HG03439 (cell line): ENCODE measurements at regions not wholly inside any gene's neighbourhood (a gene's known extent, or its start where the extent isn't known, plus 50 kb on each side); places are given as distances from the start of the nearest gene placed in this dataset.
"Not testable (repeated sequence)": the region's sequence is repeated elsewhere in the genome, so short reads cannot be mapped to it uniquely, and the experiment has no call there.

ENCODE experiments used
- ATAC-seq: cut with Tn5 transposase; IDR thresholded peaks from one replicate; pipeline ENCODE4 v1.9.1; 2021; ENCODE audit warnings: mild to moderate bottlenecking, moderate library complexity; ENCODE audit not compliant: unreplicated experiment

DNA sequence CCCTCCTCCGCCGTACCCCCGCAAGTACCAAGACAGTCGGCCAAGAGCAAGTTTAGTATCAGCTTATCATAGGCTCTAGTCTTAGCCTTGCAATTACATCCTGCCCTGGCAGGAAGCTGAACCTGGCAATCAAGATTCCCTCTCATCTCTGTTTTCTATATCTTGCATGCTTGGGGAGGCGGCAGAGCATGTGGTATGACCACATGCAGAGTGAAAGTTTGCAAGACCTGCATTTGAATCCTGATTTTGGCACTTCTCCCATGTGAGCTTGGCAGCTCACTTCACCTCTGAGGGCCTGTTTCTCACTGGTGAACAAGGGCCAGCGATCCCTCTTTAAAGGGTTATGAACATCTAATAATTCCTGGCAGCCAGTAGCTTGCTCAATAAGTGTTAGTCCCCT, 106.1 kb upstream of the FRMD4B start:
- ATAC-seq, result no peak

DNA sequence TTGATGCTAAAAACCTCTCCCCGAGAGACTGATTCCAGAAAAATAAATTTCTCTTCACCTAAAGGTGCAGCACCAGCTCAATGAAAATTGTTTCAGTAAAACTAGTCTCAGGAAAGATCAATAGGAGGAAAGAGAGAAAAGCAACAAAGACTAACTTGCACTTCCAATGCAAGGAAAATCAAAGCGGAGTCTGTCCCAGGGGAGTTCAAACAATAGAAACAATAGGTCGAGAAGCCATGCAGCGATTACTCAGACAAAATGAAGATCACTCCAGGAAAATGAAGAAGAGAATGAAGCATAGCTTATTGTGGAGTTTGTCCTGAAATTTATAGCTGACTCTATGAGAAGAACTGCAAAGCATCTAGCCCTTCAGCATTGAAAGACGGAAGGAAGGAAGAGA, 105.1 kb upstream of the FRMD4B start:
- ATAC-seq, result no peak

DNA sequence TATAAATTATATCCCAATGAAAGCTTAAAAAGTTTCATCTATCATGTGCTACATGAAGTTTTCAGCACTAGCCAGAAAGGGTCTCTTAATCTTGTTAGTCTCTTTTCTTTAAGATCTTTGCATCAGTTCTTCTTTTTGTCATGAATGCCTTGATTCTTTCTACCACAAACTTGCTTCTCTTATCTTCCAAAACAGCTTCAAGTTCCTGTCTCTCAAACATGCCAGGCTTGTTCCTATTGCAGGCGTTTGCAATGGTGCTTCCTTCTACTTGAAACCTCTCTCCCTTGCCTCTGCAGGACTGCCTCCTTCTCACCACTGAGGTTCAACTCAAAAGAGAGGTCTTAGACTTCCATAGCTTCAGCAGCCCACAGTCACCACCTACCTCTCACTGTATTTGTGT, 104.3 kb upstream of the FRMD4B start:
- no peak for ATAC-seq

DNA sequence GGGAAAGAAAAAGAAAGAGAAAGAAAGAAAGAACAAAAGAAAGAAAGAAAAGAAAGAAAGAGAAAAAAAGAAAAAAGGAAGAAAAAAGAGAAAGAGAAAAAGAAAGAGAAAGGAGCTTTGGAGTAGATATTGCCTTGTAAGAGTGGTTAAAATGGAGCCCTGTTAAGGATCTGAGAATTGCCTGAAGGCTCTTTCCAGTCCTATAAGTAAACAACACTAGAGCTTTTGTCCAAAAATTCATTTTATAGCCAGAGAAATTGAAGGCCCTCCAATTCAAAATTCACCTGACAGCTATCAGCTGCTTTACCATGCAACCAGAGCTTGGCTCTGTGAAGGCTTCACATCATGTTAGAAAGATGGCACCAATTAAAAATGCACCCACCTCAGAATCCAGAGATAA, 102.1 kb upstream of the FRMD4B start:
- no peak for ATAC-seq

DNA sequence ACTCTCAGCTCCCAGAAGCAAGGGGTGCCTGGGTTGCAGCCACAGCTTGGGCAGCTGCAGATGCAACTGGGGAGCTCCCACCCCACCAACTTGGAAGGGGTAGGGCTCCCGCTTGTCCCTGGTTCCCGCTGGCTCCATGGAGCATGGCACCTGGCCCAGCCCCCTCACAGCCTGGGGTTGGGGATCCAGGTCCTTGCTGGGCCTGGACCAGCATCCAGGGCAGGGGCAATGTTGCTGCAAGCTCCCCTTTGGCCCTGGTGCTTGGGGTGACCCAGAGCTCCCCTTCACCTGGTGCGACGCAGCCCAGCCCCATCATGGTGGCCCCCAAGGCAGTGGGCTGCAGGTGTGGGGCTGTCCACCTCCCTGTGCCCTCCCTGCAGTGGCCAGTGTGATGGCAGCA, 99.6 kb upstream of the FRMD4B start:
- no peak for ATAC-seq

DNA sequence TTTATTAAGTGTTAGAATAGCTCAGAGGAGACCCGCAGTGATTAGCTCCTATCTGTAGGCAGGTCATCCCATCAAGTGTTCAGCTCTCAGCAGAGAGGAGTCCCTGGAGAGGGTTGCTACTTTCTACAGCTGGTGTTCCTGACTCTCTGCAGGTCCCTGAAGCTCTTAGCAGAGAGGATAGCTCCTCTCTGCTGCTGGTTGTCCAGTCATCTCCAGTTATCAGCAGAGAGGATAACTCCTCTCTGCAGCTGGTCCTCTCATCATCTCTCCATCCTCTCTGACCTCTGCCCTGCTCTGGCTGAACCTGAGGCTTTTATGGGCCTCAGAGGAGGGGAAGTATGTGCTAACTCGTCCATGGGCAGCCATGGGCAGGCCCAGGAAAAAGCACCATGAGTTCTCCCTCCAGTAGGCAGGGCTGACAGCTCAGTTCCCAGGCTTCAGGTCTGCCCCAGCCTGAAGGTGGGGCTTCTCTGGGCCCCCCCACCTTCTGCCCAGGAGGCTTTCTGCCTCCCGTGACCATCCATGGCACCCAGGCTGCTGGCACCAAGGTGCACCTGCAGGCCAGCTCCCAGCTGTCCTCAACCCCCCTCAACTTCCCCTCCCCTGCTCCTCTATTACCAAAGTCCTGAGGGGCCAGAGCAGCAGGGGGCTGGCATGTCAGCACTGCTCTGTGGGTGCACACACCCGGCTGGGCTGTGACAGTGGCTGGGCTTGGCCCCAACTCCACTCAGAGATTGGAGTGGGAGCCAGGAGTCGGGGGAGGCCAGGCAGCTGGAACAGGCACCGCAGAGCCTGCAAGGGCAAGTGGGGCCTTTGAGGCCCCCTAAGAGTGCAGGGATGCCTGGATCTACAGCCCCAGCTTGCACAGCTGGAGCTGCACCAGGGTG, 98.9 kb upstream of the FRMD4B start:
- ATAC-seq, result no peak

DNA sequence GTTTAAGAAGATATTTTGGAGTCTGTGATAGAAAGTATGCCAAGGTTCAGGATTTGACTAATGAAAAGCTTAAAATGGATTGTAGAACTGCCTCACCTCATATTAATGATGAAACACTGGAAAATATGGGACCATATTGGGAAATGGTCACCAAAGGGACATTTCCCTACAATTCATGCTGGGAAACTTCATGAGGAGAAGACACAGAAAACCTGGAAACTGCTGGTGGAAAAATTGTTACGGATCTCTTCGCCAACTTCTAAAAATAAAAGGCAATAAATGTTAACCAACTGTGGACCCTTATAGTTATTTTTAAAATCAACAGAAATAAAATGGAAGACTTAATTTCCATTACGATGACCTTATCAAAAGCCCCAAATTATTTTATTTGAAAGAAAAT, 97.6 kb upstream of the FRMD4B start:
- no peak for ATAC-seq

DNA sequence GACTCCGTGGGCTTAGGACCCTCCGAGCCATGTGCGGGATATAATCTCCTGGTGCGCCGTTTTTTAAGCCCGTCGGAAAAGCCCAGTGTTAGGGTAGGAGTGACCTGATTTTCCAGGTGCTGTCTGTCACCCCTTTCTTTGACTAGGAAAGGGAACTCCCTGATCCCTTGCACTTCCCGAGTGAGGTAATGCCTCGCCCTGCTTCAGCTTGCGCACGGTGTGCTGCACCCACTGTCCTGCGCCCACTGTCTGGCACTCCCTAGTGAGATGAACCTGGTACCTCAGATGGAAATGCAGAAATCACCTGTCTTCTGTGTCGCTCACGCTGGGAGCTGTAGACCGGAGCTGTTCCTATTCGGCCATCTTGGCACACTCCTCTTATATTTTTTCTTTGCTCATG, 95.1 kb upstream of the FRMD4B start:
- not testable (repeated sequence) for ATAC-seq

DNA sequence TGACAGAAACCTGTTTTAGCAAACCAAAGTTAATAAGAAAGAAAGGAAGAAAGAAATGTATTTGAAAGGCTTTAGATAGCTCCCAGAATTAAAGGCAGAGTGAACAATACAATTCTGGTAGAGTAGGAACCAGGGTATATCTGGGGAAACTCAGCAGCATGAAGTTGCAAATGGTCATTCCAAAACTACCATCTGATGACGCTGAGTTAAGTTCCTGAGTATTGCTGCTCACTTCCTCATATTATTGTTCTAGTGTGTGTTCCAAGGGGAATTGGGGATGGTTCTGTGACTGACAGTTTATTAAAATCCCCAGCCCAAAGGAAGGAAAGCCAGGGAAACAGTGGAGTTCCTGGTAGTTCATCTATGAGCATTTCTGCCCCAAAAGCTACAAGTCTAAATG, 88.3 kb upstream of the FRMD4B start:
- ATAC-seq, result no peak

DNA sequence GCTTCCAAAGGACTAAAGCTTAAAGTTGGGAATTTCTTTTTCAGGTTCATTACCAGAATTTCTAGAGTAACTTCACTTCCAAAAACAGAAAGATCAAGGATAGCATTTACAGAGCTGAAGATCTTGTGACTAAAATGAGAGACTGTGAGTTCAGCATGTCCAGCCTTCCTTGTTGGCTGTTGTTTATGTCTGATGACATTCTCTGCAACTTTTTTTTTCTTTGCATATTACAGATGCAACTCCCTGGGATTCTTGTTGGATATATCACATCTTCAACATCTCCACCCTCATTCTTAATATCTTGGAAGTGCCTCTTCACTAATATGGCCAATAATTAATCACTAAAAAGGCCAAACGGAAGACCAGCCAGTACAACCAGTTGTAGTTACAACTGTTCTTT, 86.2 kb upstream of the FRMD4B start:
- ATAC-seq, result no peak

DNA sequence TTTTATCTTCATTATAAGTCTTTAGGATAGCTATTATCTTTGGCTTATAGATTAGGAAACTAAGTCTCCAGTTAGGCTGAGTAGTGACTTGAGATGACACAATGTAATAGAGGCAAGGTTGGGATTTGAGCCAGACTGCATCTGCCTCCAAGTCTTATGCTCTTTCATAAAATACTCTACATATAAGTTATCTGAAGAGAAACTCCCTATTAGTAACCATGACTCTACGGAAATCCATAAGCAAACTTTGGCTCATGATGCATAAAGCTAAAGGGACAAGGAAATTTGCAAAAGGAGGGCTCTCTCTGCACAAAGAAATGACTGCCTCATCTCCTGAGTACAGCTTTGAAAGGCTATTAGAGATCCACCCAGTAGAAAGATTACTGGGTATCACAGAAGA, 77.6 kb upstream of the FRMD4B start:
- ATAC-seq, result no peak

DNA sequence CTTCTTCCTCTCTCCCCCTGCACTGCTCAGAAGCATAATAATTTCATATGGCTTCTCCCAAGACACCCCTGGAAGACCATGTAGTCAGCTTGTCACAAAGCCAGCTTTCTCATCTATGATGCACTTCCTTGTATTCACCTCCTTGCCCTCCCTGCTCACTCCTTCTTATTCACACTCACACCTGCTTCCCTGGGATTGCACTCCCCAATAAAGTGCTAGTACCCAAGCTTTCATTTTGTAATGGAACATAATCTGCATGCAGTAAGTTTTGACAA, 76.9 kb upstream of the FRMD4B start:
- no peak for ATAC-seq

DNA sequence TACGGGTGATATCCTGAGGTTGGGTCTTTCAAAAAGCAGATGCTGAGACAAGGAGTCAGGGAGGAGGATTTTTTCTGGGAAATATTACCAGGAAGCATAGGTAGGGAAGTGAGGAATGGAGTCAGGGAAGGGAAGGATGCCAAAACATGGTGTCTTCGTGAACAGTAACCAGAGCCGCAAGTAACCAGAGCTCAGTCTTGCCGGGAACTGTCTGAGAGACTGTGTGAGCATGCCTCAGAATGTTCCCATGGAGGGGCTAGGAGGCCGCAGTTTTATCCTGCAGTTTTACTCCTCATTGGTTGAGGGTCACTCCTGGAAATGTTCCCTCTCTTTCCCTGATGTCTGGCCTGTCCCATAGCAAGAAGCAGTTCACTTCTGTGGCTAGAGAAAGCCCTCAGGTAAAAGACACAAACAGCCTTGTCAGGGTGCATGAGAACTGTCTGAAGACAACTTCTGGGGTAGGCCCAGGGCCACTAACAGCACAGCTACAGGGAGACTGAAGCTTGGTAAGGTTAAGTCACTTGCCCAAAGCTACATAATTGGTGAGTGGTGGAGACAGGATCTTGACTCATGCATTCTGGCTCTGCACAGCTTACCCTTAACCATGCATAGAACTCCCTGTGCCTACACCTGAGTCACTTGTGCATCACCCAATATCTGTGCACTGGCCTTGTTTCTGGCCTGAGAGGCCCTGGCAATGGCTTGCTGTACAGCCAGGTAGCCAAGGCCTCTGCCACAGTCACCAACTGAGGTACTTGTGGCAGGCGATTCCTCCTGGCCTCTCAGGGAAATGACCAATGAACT, 76.3 kb upstream of the FRMD4B start:
- no peak for ATAC-seq

DNA sequence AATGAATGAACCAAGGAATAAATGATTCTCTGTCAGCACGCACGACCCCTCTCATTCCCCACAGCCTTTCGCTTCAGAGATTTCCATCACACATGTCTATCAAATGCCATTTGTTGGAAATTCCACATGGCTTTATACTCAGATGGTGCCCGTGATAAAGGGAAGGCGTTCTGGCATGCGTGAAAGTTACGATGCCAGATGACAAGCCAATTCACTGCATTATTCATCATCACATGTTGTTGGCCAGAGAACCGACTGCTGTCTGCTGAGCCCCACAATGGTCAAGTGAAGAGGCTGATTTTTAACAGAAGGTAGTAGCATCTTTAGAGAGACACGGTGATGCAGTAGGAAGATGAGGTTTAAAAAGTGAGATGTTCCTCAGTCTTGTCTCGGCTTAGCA, 74.1 kb upstream of the FRMD4B start:
- ATAC-seq, result no peak

DNA sequence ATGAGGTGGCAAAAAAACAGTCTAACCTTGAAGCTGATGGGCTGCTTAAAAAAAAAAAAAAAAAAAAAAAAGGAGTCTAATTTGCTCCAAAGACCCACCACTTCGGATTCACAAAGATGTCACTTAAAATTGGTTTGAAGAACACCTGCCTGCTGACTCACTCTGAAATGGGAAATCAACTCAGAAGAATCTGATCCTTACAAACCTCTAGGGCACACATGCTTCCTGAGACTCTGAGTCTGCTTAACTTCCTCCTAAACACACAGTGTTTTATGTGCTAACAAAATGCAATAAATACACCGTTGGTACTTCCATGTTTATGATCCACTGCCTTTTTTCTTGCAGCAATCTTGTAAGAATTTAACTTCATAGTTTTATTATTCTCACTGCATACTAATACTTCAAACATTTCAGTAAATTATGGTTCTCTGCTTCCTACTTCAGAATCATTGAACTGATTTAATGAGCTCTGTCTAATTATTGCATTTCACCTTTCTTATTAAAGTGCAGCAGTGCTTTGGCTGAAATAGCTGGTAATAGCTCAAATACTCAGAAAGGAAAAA, 73.0 kb upstream of the FRMD4B start:
- ATAC-seq, result no peak

DNA sequence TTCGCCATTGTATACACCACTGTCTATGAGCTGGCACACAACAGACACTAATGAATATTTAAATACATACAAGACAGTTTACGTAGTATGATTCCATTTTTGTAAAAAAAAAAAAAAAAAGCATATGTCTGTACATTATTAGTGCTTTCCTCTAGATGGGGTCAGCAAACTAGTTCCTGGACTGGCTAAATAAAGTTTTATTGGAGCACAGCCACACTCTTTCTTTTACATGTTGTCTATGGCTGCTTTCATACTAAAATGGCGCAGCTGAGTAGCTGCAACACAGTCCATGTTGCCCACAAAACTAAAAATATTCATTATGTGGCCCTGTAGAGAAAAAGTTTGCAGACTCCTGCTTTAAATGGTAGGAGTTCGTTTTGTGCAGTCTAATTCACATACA, 70.7 kb upstream of the FRMD4B start:
- no peak for ATAC-seq

DNA sequence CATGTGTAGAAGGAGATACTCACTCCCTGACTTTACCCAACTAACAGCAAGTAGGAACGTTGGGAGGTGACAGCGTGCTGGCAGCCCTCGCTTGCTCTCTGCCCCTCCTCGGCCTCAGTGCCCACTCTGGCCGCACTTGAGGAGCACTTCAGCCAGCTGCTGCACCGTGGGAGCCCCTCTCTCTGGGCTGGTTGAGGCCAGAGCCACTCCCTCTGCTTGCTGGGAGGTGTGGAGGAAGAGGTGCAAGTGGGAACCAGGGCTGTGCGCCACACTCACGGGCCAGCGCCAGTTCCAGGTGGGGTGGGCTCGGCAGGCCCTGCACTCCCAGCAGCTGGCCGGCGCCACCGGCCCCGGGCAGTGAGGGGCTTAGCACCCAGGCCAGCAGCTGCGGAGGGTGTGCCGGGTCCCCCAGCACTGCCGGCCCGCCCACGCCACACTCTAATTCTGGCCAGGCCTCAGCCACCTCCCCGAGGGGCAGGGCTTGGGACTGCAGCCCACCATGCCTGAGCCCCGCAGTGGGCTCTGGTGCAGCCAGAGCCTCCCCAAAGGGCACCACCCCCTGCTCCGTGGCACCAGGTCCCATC, 68.4 kb upstream of the FRMD4B start:
- ATAC-seq, result no peak

DNA sequence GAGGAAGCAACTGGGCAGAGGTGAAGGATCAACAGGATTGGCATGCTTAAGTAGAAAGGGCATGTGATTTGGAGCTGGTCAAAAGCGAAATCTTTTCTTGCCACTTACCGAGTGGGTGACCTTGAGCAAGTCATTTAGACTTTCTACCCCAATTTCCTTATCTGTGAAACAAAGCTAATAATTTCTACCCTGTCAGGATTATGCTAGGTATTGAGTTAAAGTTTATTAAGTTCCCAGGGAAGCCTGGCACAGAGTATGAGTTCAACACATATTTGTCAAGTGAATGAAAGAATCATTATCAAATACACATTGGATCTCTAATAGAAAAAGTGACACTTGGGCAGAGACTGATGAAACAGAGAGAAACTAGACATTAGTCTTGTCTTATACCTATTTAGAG, 66.4 kb upstream of the FRMD4B start:
- no peak for ATAC-seq

DNA sequence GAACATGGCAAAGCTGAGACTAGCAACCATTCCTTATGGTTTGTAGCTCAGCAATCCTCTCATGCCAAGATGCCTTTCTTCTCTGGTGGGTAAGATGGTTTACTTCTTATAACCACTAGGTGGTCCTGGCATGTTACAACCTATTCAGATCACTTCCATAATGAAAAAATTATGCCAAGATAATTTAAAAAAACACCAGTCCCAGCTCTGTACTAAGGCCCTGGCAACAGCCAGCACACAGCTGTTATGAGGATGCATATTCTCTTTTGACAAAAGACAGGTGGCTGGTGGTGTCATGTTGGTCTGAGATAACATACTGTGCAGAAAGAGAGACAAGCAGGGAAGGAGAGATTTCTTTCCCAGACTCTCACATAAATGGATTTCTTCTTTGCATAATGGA, 65.7 kb upstream of the FRMD4B start:
- ATAC-seq, result no peak

DNA sequence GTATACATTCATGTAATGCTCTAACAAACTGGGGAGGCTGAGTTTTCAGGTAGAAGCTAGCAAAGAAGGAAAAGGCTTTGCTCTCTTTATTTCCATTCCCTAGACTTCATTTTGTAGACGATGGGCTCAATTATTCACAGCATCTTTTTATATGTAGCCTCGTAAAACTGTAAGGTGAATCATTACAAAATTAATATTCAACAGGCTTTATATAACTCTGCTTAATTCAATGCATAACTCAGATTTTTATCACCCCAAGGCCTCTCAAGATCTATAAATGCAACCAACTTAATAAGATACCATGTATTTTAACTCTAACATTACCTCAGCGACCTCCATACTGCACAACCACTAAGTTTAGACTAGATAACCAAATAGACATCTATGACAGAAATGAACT, 63.0 kb upstream of the FRMD4B start:
- ATAC-seq, result no peak

DNA sequence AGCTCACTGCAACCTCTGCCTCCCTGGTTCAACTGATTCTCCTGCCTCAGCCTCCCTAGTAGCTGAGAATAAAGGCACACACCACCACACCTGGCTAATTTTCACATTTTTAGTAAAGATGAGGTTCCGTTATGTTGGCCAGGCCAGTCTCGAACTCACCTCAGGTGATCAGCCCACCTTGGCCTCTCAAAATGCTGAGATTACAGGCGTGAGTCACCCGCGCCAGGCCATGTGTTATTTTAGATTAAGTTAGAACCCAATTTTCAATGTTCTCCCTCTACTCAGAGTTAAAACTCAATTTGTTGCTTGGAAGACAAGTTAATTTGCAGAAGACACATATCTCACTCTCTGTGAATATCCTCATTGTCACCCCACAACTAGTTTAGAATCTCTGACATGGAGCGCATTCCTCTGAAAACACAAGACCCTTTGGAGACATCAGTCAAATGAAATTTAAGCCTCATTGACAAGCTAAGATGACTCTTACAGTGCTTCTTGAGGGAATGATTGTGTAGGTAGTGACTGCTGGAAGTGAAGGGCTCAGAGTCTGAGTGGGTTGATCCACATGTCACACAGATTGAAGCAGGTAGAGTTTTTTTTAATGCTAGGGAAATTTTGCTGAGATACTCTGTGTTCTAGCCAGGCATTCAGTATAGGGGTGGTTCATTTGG, 60.6 kb upstream of the FRMD4B start:
- ATAC-seq, result no peak
